ENCODE measurements at regions not wholly inside any gene's neighbourhood (a gene's known extent, or its start where the extent isn't known, plus 50 kb on each side); places are given as distances from the start of the nearest gene placed in this dataset.
"Not testable (repeated sequence)": the region's sequence is repeated elsewhere in the genome, so short reads cannot be mapped to it uniquely, and the experiment has no call there.

DNA sequence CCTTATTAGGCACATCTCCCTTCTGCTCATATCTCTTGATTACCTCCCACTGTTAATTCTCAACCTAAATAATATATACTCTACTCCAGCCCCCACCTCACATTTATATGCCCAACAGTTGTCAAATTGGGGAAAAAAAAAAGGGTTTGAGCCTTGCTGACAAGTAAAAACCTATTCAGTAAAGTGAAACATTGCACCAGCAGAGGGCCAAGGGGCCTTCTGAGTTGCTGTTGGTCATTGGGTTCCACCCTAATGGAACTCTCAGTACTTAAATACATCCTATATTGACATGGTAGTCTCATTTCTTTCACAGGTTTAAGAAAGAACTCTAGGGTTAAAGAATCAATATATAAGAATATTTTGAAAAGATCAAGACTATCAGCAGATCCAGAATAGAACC lies 362.2 kb downstream of the SMARCA1 start:
- DNase-seq (ENCODE audit: low spot score) = no peak

GRCh38 chrX:129158505-129158904 lies 364.8 kb downstream of the SMARCA1 start:
- DNase-seq (ENCODE audit: low spot score) = no peak

- no peak for DNase-seq (ENCODE audit: low spot score)
Observed at GRCh38 chrX:129145840-129146272, 377.4 kb downstream of the SMARCA1 start.

DNA sequence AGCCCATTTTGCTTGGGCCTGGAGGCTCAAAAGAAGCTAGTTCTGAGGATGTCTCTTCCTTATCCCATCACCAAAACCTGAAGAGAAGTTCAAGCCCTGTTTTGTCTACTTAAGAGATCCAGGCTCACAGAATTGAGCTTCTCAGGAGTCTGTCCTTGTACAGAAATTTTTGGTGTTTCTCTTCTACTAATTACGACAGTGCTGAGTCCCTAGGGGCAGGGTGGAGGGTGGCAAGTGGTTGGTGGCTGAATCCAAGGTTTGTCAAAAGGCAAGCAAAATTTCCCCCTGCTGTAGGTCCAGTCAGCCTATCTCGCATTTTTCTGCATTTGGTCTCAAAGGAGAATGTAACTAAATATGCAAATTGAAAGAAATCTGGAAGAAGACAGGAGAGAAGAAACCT lies 377.9 kb downstream of the SMARCA1 start:
- no peak for DNase-seq (ENCODE audit: low spot score)

DNA sequence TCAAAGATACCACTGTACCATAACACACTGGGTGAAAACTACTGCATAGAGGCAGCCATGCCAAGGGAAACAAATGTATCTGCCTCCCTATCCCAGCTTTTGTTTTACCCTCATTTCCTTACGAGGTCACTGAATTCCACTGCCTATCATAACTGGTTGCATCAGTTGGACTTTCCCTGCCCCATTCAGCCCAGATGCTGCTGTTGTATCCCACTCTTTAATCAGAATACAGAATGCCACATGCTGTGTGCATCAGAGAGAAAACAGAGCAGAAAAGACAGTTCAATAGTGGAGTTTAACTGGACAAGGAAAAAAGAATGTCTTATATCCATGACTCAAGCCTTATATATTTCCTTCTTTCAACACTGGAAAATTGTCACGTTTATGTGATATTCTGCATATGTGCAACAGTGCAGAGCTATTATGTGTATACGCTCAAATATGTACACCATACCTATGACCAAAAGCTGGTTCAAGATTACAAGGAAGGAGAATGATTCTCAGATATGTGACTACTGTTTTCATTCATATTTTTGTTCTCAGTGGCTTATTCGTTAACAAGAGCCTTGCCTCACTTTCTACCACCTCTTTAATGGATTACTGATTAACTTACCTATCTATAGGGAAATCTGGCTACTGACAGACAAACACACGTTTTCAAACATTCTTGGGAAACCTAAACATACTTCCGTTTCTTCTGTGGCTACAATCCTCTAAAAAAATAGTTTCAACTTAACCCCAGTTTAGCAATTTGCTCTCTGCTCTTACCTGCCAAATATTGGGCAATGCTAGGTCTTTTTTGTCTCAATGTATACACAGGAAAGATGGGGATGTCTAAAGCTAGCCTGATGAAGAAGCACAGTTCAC lies 378.9 kb downstream of the SMARCA1 start:
- DNase-seq (ENCODE audit: low spot score) = no peak

- no peak for DNase-seq (ENCODE audit: low spot score)
Observed at GRCh38 chrX:129139837-129140598, 383.3 kb downstream of the SMARCA1 start.

DNA sequence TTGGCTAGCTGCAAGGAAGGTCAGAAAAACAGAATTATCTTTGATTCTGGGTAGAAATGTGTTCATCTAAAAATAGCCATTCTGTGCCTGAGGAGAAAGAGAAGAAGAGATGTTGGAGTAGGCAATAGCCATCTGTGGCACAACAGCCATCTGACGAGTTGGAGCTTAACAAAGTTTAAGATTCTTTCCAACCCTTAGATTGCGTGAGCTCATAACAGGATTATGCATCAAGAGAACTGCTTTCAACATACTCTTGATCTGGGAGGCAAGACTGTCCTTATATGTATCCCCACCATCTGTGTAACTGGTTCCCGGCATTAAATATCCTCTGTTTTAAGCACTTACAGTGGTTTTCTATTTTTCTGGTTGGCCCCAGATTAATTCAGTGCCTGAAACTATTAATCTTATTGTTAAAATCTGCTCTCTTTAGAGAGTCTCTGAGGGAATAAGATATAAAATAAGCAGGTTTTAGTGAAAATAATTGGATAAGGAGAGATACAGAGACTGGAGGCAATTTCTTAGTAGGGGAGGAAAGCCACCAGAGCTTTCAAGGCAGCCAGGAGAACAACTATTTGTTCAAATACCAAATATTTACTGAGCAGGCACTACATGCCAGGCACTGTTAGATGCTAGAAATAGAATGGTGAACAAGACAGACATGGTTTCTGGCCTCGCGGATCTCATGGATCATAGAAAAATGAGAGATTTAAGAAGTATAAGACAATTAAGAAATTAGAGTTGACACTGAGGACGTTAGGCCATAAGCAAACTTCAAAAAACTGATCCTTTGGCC lies 398.0 kb downstream of the SMARCA1 start:
- DNase-seq (ENCODE audit: low spot score) = no peak

GRCh38 chrX:129123795-129124194 lies 399.5 kb downstream of the SMARCA1 start:
- DNase-seq (ENCODE audit: low spot score) = no peak

- DNase-seq (ENCODE audit: low spot score) = no peak
Observed at GRCh38 chrX:129116676-129117470, 406.4 kb downstream of the SMARCA1 start.

GRCh38 chrX:129115935-129116334 lies 407.4 kb downstream of the SMARCA1 start:
- DNase-seq (ENCODE audit: low spot score) = no peak

- no peak for DNase-seq (ENCODE audit: low spot score)
Observed at GRCh38 chrX:129115104-129115503, 408.2 kb downstream of the SMARCA1 start.

DNA sequence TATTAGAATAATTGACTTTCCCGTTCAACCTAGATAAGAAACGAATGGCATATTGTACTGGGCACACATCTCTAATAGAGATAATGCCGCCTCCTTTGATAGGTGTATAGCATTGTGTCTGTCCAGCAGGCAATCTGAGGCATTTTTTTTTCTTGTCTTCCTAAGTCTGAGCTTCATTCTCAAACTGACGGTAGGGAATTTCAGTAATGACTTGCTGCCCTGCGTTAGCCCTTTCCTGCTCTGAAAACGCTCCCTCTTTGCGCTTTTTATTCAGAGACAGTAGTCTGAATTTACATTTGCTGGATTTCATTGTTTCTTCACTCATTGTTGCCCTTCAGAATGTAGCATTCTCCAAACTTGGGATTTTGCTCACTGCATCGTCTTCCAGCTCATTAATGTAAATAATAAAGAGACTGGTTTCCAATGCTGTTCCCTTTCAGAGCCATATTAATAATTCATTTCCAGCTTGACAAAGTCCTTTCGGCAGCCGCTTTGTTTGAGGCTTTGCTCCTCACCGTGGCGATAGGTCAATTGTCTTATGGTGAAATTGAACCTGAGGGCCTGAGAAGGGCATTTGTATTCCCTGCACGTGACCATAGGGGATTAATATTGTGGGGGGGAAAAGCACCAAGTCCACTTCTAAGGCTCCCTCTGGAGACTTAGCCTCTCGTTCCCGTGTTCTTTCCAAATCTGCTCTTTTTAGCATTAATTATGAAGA lies 412.1 kb downstream of the SMARCA1 start:
- no peak for DNase-seq (ENCODE audit: low spot score)

DNA sequence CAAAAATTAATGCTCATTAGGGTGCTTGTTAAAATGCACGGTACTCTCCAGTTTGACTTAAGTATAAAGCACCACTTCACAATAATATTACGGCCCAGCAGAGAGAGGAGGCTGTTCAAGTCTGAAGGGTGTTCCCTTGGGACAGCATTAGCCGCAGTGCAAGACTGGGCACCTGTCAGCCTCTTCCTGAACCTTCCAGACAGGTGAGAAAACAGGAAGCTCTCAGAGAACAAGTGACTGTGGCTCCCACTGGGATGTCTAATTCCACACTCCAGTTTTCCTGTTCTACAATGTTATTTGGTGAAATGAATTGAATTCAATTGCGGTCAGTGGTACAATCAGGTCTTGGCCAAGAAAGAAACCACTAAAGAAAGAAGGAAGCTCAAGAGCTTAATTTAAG lies 414.4 kb downstream of the SMARCA1 start:
- DNase-seq (ENCODE audit: low spot score) = no peak

DNA sequence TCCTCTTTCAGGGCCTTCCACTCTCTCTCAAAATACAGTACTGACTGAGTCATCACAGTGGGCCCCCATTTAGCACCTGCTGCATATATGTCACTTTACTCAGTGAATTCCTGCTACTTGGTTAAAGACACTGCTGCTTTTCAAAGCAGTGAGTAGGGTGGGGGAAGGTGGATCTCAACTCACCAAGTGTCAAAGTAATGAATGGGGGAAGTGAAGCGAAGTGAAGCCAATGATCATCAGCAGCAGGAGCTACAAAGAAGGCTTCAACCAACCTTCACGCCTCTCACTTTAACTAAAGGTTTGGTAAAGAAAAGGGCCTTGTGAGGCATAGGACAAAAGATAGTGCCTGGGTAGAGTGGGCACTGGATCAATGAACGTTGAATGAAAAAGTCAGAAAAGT lies 424.1 kb downstream of the SMARCA1 start:
- DNase-seq (ENCODE audit: low spot score) = no peak

- no peak for DNase-seq (ENCODE audit: low spot score)
Observed at GRCh38 chrX:129097668-129098067, 425.6 kb downstream of the SMARCA1 start.

GRCh38 chrX:129093706-129094105 lies 429.6 kb downstream of the SMARCA1 start:
- DNase-seq (ENCODE audit: low spot score) = no peak

DNA sequence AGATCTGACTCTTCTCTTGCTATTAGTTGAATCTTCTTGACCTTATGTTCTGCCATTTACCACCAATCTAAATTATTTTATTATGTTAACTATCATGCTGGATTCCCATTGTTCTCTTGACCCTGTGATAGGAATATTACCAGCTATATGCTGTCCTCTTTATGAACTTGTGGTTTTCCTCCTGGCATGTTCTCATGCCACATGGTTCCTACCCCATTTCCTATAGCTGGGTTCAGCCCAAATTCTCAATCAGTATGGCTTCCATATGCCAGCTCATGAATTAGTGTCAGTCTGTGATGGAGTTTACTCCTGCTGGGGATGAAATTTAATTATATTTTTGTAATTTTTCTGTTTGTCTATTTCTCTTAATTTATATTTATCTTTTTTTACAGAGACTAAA lies 430.5 kb downstream of the SMARCA1 start:
- DNase-seq (ENCODE audit: low spot score) = no peak

DNA sequence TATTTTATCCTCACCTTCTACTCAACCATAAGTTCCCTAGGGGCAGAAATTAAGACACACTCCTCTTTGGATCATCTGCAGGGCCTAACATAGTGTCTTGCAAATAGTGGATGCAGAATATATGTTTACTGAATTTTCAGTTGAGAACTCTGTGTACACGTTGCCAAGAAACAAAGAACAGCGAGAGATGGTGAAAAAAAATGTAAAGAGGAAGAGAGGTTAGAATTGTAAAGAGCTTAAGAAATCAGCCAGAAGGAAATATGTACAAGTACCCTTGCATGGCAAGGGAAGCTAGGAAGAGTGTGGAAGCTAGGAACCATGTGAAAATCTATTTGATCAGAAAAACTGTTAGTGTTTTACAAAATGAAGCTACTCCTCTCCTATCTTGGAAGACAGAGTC lies 431.0 kb downstream of the SMARCA1 start:
- DNase-seq (ENCODE audit: low spot score) = no peak

- no peak for DNase-seq (ENCODE audit: low spot score)
Observed at GRCh38 chrX:129091097-129091496, 432.2 kb downstream of the SMARCA1 start.

DNA sequence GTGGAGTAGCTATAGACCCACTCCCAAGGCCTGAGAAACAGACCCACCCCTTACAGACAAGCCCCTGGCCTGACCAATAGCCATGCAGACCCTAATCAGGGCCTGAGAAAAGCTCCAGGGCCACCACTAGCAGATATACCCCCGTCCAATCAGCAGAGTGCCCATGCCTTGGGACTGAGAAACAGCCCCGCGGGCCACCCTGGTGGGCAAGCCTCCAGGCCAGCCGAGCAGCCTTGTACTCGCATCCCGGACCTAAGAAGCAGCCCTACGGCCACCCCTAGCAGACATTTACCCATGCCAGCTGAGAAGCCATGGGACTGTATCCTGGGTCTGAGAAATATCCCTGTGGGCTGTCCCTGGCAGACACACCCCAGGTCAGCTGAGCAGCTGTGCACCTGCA lies 436.5 kb downstream of the SMARCA1 start:
- no peak for DNase-seq (ENCODE audit: low spot score)

GRCh38 chrX:129084291-129084690 lies 439.0 kb downstream of the SMARCA1 start:
- DNase-seq (ENCODE audit: low spot score) = not testable (repeated sequence)

Measured in hematopoietic multipotent progenitor cell treated with erythropoietin and hydrocortisone succinate and interleukin-3 and kit ligand, for 15 days (in vitro differentiated cells).